Adipocyte (in vitro differentiated cells): ENCODE measurements at regions not wholly inside any gene's neighbourhood (a gene's known extent, or its start where the extent isn't known, plus 50 kb on each side); places are given as distances from the start of the nearest gene placed in this dataset.

ENCODE experiments used
- DNase-seq: peaks from one replicate; pipeline ENCODE4 v3.0.0-alpha.2; 2015; ENCODE audit warnings: low read depth
- H3K27me3 ChIP-seq: replicated peaks from 2 replicates; pipeline ENCODE4 v1.7.0; 2013; ENCODE audit warnings: mild to moderate bottlenecking, low read length, moderate library complexity; ENCODE audit not compliant: control insufficient read depth, insufficient read depth
- H3K36me3 ChIP-seq: 2 replicates; pipeline ENCODE4 v1.7.0; 2013; ENCODE audit warnings: low read length, mild to moderate bottlenecking, moderate library complexity; ENCODE audit not compliant: control insufficient read depth, insufficient read depth, severe bottlenecking
- H3K4me1 ChIP-seq: 2 replicates; pipeline ENCODE4 v1.7.0; 2013; ENCODE audit warnings: mild to moderate bottlenecking, low read length, moderate library complexity; ENCODE audit not compliant: control insufficient read depth, insufficient read depth
- H3K4me3 ChIP-seq: 2 replicates; pipeline ENCODE4 v1.7.0; 2013; ENCODE audit warnings: mild to moderate bottlenecking, low read length, moderate library complexity
- H3K9ac ChIP-seq: 2 replicates; pipeline ENCODE4 v1.7.0; 2013; ENCODE audit warnings: mild to moderate bottlenecking, low read length, moderate library complexity
- H3K9me3 ChIP-seq: 2 replicates; pipeline ENCODE4 v1.7.0; 2013; ENCODE audit warnings: mild to moderate bottlenecking, low read length, moderate library complexity; ENCODE audit not compliant: control insufficient read depth

- DNase-seq, result no peak
- no peak overlapping the region for H3K9ac ChIP-seq
- no peaks in the 10 kb centered on the region for H3K36me3 ChIP-seq
- no peaks in the 10 kb centered on the region for H3K27me3 ChIP-seq
- peaks cover 6% of the 10 kb centered on the region for H3K9me3 ChIP-seq
- no peaks in the 10 kb centered on the region for H3K4me1 ChIP-seq
- no peak overlapping the region for H3K4me3 ChIP-seq
Measured at GRCh38 chr17:14498812-14499211, 197.9 kb downstream of the HS3ST3B1 start.

- H3K36me3 ChIP-seq, result no peaks in the 10 kb centered on the region
- H3K27me3 ChIP-seq, result no peaks in the 10 kb centered on the region
- DNase-seq, result no peak
Measured at GRCh38 chr17:14494161-14494560, 193.3 kb downstream of the HS3ST3B1 start.

GRCh38 chr17:14489986-14490385 is 189.1 kb downstream of the HS3ST3B1 start:
- no peak overlapping the region for H3K9ac ChIP-seq
- H3K4me1 ChIP-seq, result no peaks in the 10 kb centered on the region
- H3K4me3 ChIP-seq, result no peak overlapping the region
- no peaks in the 10 kb centered on the region for H3K36me3 ChIP-seq
- DNase-seq, result no peak
- no peaks in the 10 kb centered on the region for H3K27me3 ChIP-seq
- H3K9me3 ChIP-seq, result no peaks in the 10 kb centered on the region

More at GRCh38 chr17:14494161-14494560, 193.3 kb downstream of the HS3ST3B1 start:
- Histone ChIP-seq H3K4me3 (no peak overlapping the region), H3K9ac (no peak overlapping the region), H3K9me3 (peaks cover 6% of the 10 kb centered on the region), H3K4me1 (no peaks in the 10 kb centered on the region)

GRCh38 chr17:14488958-14489550 is 188.2 kb downstream of the HS3ST3B1 start:
- Histone ChIP-seq H3K4me3 (no peak overlapping the region), H3K4me1 (no peaks in the 10 kb centered on the region), H3K36me3 (no peaks in the 10 kb centered on the region), H3K27me3 (no peaks in the 10 kb centered on the region), H3K9ac (no peak overlapping the region), H3K9me3 (no peaks in the 10 kb centered on the region)
- no peak for DNase-seq

GRCh38 chr17:14487068-14487467 is 186.2 kb downstream of the HS3ST3B1 start:
- H3K27me3 ChIP-seq, result no peaks in the 10 kb centered on the region
- H3K4me3 ChIP-seq, result no peak overlapping the region
- H3K9me3 ChIP-seq, result no peaks in the 10 kb centered on the region
- DNase-seq, result no peak
- H3K36me3 ChIP-seq, result no peaks in the 10 kb centered on the region
- H3K9ac ChIP-seq, result no peak overlapping the region
- no peaks in the 10 kb centered on the region for H3K4me1 ChIP-seq

GRCh38 chr17:14482715-14483114 is 181.8 kb downstream of the HS3ST3B1 start:
- DNase-seq, result no peak
- Histone ChIP-seq H3K9me3 (peaks cover 7% of the 10 kb centered on the region), H3K4me1 (no peaks in the 10 kb centered on the region), H3K9ac (no peak overlapping the region), H3K27me3 (no peaks in the 10 kb centered on the region), H3K4me3 (no peak overlapping the region), H3K36me3 (no peaks in the 10 kb centered on the region)

GRCh38 chr17:14481664-14482063 is 180.8 kb downstream of the HS3ST3B1 start:
- no peaks in the 10 kb centered on the region for H3K36me3 ChIP-seq
- no peaks in the 10 kb centered on the region for H3K4me1 ChIP-seq
- no peak overlapping the region for H3K9ac ChIP-seq
- peaks cover 10% of the 10 kb centered on the region for H3K9me3 ChIP-seq
- no peak overlapping the region for H3K4me3 ChIP-seq
- no peak for DNase-seq
- H3K27me3 ChIP-seq, result no peaks in the 10 kb centered on the region

GRCh38 chr17:14474591-14474990 is 173.7 kb downstream of the HS3ST3B1 start:
- no peak overlapping the region for H3K4me3 ChIP-seq
- H3K4me1 ChIP-seq, result no peaks in the 10 kb centered on the region
- no peaks in the 10 kb centered on the region for H3K36me3 ChIP-seq

GRCh38 chr17:14471052-14471451 is 170.2 kb downstream of the HS3ST3B1 start:
- DNase-seq, result peak; percentile 71
- H3K36me3 ChIP-seq, result no peaks in the 10 kb centered on the region
- no peaks in the 10 kb centered on the region for H3K27me3 ChIP-seq
- H3K9ac ChIP-seq, result no peak overlapping the region
- H3K4me3 ChIP-seq, result no peak overlapping the region
- no peaks in the 10 kb centered on the region for H3K4me1 ChIP-seq
- H3K9me3 ChIP-seq, result peaks cover 3% of the 10 kb centered on the region

More at GRCh38 chr17:14474591-14474990, 173.7 kb downstream of the HS3ST3B1 start:
- peaks cover 10% of the 10 kb centered on the region for H3K9me3 ChIP-seq
- no peak for DNase-seq
- no peak overlapping the region for H3K9ac ChIP-seq
- no peaks in the 10 kb centered on the region for H3K27me3 ChIP-seq

GRCh38 chr17:14470417-14470816 is 169.5 kb downstream of the HS3ST3B1 start:
- H3K4me3 ChIP-seq, result no peak overlapping the region
- DNase-seq, result no peak
- H3K4me1 ChIP-seq, result no peaks in the 10 kb centered on the region
- H3K9me3 ChIP-seq, result peaks cover 3% of the 10 kb centered on the region
- H3K36me3 ChIP-seq, result no peaks in the 10 kb centered on the region
- no peak overlapping the region for H3K9ac ChIP-seq
- no peaks in the 10 kb centered on the region for H3K27me3 ChIP-seq

GRCh38 chr17:14469971-14470370 is 169.1 kb downstream of the HS3ST3B1 start:
- H3K9me3 ChIP-seq, result peaks cover 3% of the 10 kb centered on the region
- no peak overlapping the region for H3K9ac ChIP-seq
- H3K4me1 ChIP-seq, result peaks cover 4% of the 10 kb centered on the region
- no peaks in the 10 kb centered on the region for H3K36me3 ChIP-seq
- no peak for DNase-seq
- H3K27me3 ChIP-seq, result no peaks in the 10 kb centered on the region
- H3K4me3 ChIP-seq, result no peak overlapping the region

- DNase-seq, result no peak
- Histone ChIP-seq H3K27me3 (no peaks in the 10 kb centered on the region), H3K9me3 (no peaks in the 10 kb centered on the region), H3K9ac (no peak overlapping the region), H3K36me3 (no peaks in the 10 kb centered on the region), H3K4me1 (peaks cover 4% of the 10 kb centered on the region), H3K4me3 (no peak overlapping the region)
Measured at GRCh38 chr17:14468858-14469257, 168.0 kb downstream of the HS3ST3B1 start.
